Neural progenitor cell (in vitro differentiated cells): ENCODE measurements at regions not wholly inside any gene's neighbourhood (a gene's known extent, or its start where the extent isn't known, plus 50 kb on each side); places are given as distances from the start of the nearest gene placed in this dataset.

Experiments used
- DNase-seq: peaks from one replicate; pipeline ENCODE4 v3.0.0-alpha.2; 2016; ENCODE audit warnings: low spot score
- H2AFZ ChIP-seq: fragments of 200-600 bp; sonication (generic); replicated peaks from 2 replicates; pipeline ENCODE4 v1.6.1; 2016; ENCODE audit warnings: antibody characterized with exemption
- H3F3A ChIP-seq: fragments of 200-600 bp; sonication (generic); 2 replicates; pipeline ENCODE4 v1.6.1; 2016; ENCODE audit warnings: antibody characterized with exemption, low read depth
- H3K27ac ChIP-seq: fragments of 200-600 bp; sonication (generic); 2 replicates; pipeline ENCODE4 v1.5.1; 2016; ENCODE audit warnings: mild to moderate bottlenecking
- H3K27me3 ChIP-seq: fragments of 200-600 bp; sonication (generic); 2 replicates; pipeline ENCODE4 v1.6.1; 2016; ENCODE audit warnings: mild to moderate bottlenecking, moderate library complexity
- H3K36me3 ChIP-seq: fragments of 200-600 bp; sonication (generic); 2 replicates; pipeline ENCODE4 v1.5.1; 2016
- H3K4me1 ChIP-seq: fragments of 200-600 bp; sonication (generic); 2 replicates; pipeline ENCODE4 v1.6.1; 2016; ENCODE audit warnings: mixed run types
- H3K4me2 ChIP-seq: fragments of 200-600 bp; sonication (generic); 2 replicates; pipeline ENCODE4 v1.6.1; 2016
- H3K4me3 ChIP-seq: fragments of 200-600 bp; sonication (generic); 2 replicates; pipeline ENCODE4 v1.5.1; 2016
- H3K79me2 ChIP-seq: fragments of 200-600 bp; sonication (generic); 2 replicates; pipeline ENCODE4 v1.6.1; 2016; ENCODE audit warnings: low read depth
- H3K9ac ChIP-seq: fragments of 200-600 bp; sonication (generic); 2 replicates; pipeline ENCODE4 v1.6.1; 2016
- H3K9me3 ChIP-seq: fragments of 200-600 bp; sonication (generic); 2 replicates; pipeline ENCODE4 v1.5.1; 2016; ENCODE audit warnings: low read depth
- H4K20me1 ChIP-seq: fragments of 200-600 bp; sonication (generic); 2 replicates; pipeline ENCODE4 v1.6.1; 2016; ENCODE audit warnings: low read depth
- H3K27ac Mint-ChIP-seq: 3 replicates; pipeline ENCODE4 v1.8.0; 2021; ENCODE audit warnings: mixed read lengths
- H3K27me3 Mint-ChIP-seq: 2 replicates; pipeline ENCODE4 v1.8.0; 2022; ENCODE audit warnings: low read depth, mild to moderate bottlenecking, inconsistent platforms, moderate library complexity, mixed read lengths; ENCODE audit not compliant: insufficient read depth
- H3K36me3 Mint-ChIP-seq: 3 replicates; pipeline ENCODE4 v1.8.0; 2021; ENCODE audit warnings: mixed read lengths
- H3K4me1 Mint-ChIP-seq: 3 replicates; pipeline ENCODE4 v1.8.0; 2021; ENCODE audit warnings: mixed read lengths
- H3K4me3 Mint-ChIP-seq: 3 replicates; pipeline ENCODE4 v1.8.0; 2021; ENCODE audit warnings: mild to moderate bottlenecking, moderate library complexity, mixed read lengths
- H3K9me3 Mint-ChIP-seq: 3 replicates; pipeline ENCODE4 v1.8.0; 2020; ENCODE audit warnings: mixed read lengths
- CTCF ChIP-seq: fragments of 200-600 bp; sonication (generic); IDR thresholded peaks from 2 replicates; pipeline ENCODE4 v1.5.1; 2017; ENCODE audit warnings: antibody characterized with exemption, mild to moderate bottlenecking
- EZH2 ChIP-seq: fragments of 200-600 bp; sonication (generic); IDR thresholded peaks from 2 replicates; pipeline ENCODE4 v1.6.1; 2017; ENCODE audit warnings: antibody characterized with exemption, mild to moderate bottlenecking, moderate library complexity
- EZH2phosphoT487 ChIP-seq: fragments of 200-600 bp; sonication (generic); IDR thresholded peaks from 2 replicates; pipeline ENCODE4 v1.6.1; 2017; ENCODE audit warnings: antibody characterized with exemption

GRCh38 chr1:81702079-81702715 lies 98.5 kb upstream of the ADGRL2 start:
- no peaks in the 10 kb centered on the region for H3K9me3 Mint-ChIP-seq
- no peak overlapping the region for H3K4me2 ChIP-seq

GRCh38 chr1:81700728-81701470 lies 99.8 kb upstream of the ADGRL2 start:
- H3K27me3 Mint-ChIP-seq: no peaks in the 10 kb centered on the region
- Histone ChIP-seq H3K9ac (no peak overlapping the region), H3K36me3 (no peaks in the 10 kb centered on the region), H3K27me3 (no peaks in the 10 kb centered on the region), H3K27ac (no peak overlapping the region), H2AFZ (no peak overlapping the region), H3K79me2 (no peaks in the 10 kb centered on the region), H4K20me1 (no peaks in the 10 kb centered on the region), H3K4me1 (peaks cover 23% of the 10 kb centered on the region), H3K9me3 (no peaks in the 10 kb centered on the region), H3K4me3 (no peak overlapping the region), H3F3A (no peaks in the 10 kb centered on the region), H3K4me2 (no peak overlapping the region)
- peaks cover 6% of the 10 kb centered on the region for H3K4me1 Mint-ChIP-seq
- TF ChIP-seq EZH2 (no peak), CTCF (no peak), EZH2phosphoT487 (no peak)
- H3K27ac Mint-ChIP-seq: no peak overlapping the region
- no peak overlapping the region for H3K4me3 Mint-ChIP-seq
- DNase-seq: no peak
- no peaks in the 10 kb centered on the region for H3K9me3 Mint-ChIP-seq
- peaks cover 2% of the 10 kb centered on the region for H3K36me3 Mint-ChIP-seq

More at GRCh38 chr1:81702079-81702715, 98.5 kb upstream of the ADGRL2 start:
- H4K20me1 ChIP-seq: no peaks in the 10 kb centered on the region
- Mint-ChIP-seq H3K27me3 (no peaks in the 10 kb centered on the region), H3K36me3 (no peaks in the 10 kb centered on the region), H3K4me3 (no peak overlapping the region), H3K4me1 (peaks cover 6% of the 10 kb centered on the region), H3K27ac (no peak overlapping the region)
- no peaks in the 10 kb centered on the region for H3K36me3 ChIP-seq
- no peaks in the 10 kb centered on the region for H3K27me3 ChIP-seq
- no peaks in the 10 kb centered on the region for H3K79me2 ChIP-seq
- peaks cover 23% of the 10 kb centered on the region for H3K4me1 ChIP-seq
- no peak overlapping the region for H3K9ac ChIP-seq
- TF ChIP-seq CTCF (no peak), EZH2 (no peak), EZH2phosphoT487 (no peak)
- H3F3A ChIP-seq: no peaks in the 10 kb centered on the region
- no peak overlapping the region for H3K4me3 ChIP-seq
- no peak overlapping the region for H3K27ac ChIP-seq
- no peaks in the 10 kb centered on the region for H3K9me3 ChIP-seq
- DNase-seq: no peak
- no peak overlapping the region for H2AFZ ChIP-seq

- Histone ChIP-seq H4K20me1 (no peaks in the 10 kb centered on the region), H3K79me2 (no peaks in the 10 kb centered on the region), H3K27ac (no peak overlapping the region), H2AFZ (no peak overlapping the region), H3K27me3 (no peaks in the 10 kb centered on the region), H3K36me3 (no peaks in the 10 kb centered on the region), H3K9me3 (no peaks in the 10 kb centered on the region), H3K4me3 (no peak overlapping the region), H3K4me1 (peaks cover 23% of the 10 kb centered on the region), H3K9ac (no peak overlapping the region), H3F3A (no peaks in the 10 kb centered on the region), H3K4me2 (no peak overlapping the region)
- peaks cover 2% of the 10 kb centered on the region for H3K36me3 Mint-ChIP-seq
- peaks cover 6% of the 10 kb centered on the region for H3K4me1 Mint-ChIP-seq
- no peak overlapping the region for H3K27ac Mint-ChIP-seq
- TF ChIP-seq CTCF: no peak
- TF ChIP-seq EZH2phosphoT487: no peak
- TF ChIP-seq EZH2: no peak
- no peak overlapping the region for H3K4me3 Mint-ChIP-seq
- H3K27me3 Mint-ChIP-seq: no peaks in the 10 kb centered on the region
- peak; percentile 22 for DNase-seq
- no peaks in the 10 kb centered on the region for H3K9me3 Mint-ChIP-seq
Measured at GRCh38 chr1:81699234-81699633, 101.5 kb upstream of the ADGRL2 start.
